GM18517 (cell line): ENCODE measurements at regions not wholly inside any gene's neighbourhood (a gene's known extent, or its start where the extent isn't known, plus 50 kb on each side); places are given as distances from the start of the nearest gene placed in this dataset.
"Not testable (repeated sequence)": the region's sequence is repeated elsewhere in the genome, so short reads cannot be mapped to it uniquely, and the experiment has no call there.

Experiments
- ATAC-seq: cut with Tn5 transposase; IDR thresholded peaks from one replicate; pipeline ENCODE4 v1.9.1; 2021; ENCODE audit warnings: mild to moderate bottlenecking, moderate library complexity; ENCODE audit not compliant: unreplicated experiment

DNA sequence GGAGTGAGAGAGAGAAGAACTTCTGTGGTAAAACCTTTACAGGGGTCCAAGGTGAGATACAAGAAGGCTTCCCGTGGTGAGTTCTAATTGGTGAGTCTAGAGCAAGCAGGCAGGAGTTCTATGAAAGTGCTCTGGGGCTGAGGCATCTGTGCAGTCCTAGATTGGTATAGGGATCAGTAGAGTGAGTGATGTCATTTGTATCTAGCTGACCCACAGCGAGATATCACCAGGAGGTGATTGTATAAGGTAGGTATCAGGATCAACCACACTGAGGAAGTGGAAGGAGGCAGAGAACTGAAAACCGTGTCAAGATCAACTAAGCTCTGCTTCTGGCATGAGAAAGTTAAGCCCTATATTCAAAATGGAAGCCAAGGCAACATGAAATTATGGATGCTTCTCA is 1648.9 kb upstream of the TMEFF2 start:
- no peak for ATAC-seq

- no peak for ATAC-seq
These were observed 1646.8 kb upstream of the TMEFF2 start for GRCh38 chr2:193841384-193842150.

GRCh38 chr2:193837111-193837738 is 1642.5 kb upstream of the TMEFF2 start:
- ATAC-seq: no peak

DNA sequence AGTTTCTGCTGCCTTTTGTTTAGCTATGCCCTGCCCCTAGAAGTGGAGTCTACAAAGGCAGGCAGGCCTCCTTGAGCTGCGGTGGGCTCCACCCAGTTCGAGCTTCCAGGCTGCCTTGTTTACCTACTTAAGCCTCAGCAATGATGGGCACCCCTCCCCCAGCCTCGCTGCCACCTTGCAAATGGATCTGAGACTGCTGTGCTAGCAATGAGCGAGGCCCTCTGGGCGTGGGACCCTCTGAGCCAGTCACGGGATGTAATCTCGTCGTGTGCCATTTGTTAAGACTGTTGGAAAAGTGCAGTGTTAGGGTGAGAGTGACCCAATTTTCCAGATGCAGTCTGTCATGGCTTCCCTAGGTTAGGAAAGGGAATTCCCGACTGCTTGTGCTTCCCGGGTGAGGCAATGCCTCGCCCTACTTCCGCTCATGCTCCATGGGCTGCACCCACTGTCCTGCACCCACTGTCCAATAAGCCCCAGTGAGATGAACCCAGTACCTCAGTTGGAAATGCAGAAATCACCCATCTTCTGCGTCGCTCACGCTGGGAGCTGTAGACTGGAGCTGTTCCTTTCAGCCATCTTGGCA is 1641.8 kb upstream of the TMEFF2 start:
- ATAC-seq: not testable (repeated sequence)

GRCh38 chr2:193833895-193834294 is 1639.2 kb upstream of the TMEFF2 start:
- ATAC-seq: not testable (repeated sequence)

- ATAC-seq: no peak
These were observed 1629.7 kb upstream of the TMEFF2 start for GRCh38 chr2:193824474-193824873.

GRCh38 chr2:193818801-193819499 is 1624.2 kb upstream of the TMEFF2 start:
- ATAC-seq: no peak

DNA sequence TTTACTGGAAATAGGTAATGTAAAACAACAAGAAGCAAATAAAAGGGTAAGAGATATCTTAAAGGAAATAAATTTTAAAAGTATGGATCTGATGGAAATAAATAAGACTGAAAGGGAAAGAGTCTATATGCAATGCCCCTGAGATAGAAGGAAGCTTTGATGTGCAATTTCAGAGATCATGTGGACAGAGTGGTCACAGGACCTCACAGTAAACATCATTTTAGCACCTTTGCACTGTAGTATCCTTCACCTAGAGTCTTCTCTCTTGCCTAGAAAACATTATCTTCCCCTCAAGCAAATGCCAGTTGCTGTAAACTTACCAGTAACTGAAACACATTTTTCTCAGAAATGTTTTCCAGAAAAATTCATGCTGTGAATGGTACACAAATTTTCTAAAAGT is 1621.3 kb upstream of the TMEFF2 start:
- no peak for ATAC-seq

GRCh38 chr2:193810533-193810932 is 1615.8 kb upstream of the TMEFF2 start:
- no peak for ATAC-seq

GRCh38 chr2:193808877-193809276 is 1614.1 kb upstream of the TMEFF2 start:
- no peak for ATAC-seq

DNA sequence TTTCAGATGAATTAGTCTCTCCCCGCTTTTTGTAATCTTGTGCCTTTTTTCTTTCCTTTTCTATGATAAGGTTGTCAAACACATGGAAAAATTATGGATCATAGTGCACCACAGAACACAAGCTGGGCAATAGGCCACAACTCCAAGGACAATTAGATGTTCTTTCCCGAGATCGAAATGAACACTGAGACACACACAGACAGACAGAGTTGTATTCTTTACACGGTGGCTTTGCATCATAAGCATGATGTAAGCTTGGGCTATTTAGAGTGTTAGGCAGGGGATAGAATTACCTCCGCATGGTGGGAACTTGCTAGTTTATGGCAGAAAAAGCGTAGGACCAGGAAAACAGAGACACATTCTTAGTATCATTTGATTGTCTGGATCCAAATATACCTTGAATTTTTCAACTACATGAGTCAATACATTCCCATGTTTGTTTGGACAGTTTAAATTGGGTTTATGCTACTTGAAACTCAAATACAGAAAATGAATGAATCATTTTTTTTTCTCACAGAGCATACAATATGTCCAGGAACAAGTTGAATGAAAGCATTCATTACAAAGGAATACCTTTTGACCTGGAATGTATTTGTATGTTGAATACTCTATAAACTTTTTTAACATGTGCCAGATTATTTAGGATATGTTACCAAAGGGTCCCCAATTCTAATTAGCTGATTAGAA is 1611.5 kb upstream of the TMEFF2 start:
- no peak for ATAC-seq

DNA sequence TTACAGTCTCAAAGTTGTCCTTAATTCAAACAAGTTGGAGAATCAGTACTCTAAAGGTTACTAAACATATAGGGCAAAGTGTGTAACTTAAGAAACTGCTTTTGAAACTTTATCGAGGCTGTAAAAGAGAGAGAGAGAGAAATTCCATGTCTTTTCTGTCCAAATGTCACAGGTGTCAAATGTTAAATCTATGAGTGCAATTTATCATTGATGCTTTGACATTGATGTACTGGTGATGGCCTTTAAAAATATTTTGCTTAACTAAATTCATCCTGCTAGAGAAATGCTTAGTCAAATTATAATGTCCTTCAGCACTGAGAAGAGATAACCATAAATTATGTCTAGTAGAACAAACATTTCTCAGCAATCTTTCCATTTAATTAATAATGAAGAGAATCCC is 1602.1 kb upstream of the TMEFF2 start:
- ATAC-seq: no peak

GRCh38 chr2:193793914-193794313 is 1599.2 kb upstream of the TMEFF2 start:
- no peak for ATAC-seq

DNA sequence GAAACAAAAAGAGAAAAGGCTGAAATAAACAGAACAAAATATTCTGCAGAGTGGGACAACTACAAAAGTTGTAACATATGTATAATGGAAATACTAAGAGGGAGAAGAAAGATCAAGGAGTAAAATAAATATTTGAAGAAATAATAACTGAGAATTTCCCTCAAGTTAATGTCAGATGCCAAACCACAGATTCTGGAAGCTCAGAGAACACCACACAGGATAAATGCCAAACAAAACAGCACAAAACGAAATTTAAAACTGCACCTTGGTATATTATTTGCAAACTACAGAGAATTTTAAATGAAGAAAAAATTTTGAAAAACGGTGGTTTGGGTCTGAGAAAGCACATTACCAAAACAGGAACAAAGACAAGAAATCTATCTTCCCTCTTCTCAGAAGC is 1588.9 kb upstream of the TMEFF2 start:
- ATAC-seq: no peak

DNA sequence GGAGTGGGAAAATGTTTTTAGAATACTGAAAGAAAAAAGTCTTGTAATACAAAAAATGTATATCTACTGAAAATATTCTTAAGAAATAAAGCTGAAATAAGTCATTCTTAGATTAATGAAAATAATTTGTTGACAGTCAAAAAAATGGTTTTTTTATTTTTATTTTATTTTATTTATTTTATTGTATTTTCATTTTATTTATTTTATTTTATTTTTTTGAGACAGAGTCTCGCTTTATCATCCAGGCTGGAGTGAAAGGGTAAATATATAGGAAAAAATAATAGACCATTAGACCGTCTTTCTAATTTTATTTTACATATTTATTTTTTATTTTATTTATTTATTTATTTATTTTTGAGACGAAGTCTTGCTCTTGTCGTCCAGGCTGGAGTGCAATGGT is 1583.6 kb upstream of the TMEFF2 start:
- no peak for ATAC-seq

DNA sequence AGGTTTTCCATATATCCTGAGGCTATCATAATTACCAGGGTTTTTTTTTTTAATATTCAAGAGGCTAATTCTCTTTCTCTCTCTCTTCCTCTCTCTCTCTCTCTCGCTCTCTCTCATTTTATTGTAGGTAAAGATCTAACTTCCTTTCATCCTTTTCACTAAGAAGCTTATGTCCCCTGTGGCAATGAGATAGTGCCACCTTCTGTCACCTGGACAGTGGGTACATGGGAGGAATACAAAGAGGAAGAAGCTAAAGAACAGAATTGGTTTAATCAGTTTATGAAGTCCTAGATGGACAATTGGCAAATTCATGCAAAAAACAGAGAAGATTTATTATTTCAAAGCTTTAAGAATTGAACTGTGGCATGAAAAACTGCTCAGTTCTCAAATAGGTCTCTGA is 1582.3 kb upstream of the TMEFF2 start:
- no peak for ATAC-seq

- no peak for ATAC-seq
These were observed 1579.4 kb upstream of the TMEFF2 start for GRCh38 chr2:193774166-193774565.

DNA sequence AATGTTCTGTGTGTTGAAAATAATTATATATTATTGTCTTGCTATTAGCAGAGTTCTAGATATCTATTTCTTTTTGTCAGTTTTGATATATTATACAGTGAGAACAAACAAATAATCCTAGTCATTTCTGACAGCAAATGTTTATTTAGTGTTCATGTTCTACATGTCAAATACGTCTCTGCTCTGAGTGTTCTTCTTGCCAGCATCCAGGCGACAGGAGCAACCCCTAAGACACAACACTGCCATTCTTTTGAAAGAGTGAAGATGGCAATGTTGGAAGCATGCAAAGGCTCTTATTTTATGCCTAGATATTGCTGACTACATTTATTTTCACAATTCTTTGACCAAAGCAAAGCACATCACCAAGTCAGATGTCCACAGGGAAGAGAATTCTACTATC is 1556.6 kb upstream of the TMEFF2 start:
- no peak for ATAC-seq

DNA sequence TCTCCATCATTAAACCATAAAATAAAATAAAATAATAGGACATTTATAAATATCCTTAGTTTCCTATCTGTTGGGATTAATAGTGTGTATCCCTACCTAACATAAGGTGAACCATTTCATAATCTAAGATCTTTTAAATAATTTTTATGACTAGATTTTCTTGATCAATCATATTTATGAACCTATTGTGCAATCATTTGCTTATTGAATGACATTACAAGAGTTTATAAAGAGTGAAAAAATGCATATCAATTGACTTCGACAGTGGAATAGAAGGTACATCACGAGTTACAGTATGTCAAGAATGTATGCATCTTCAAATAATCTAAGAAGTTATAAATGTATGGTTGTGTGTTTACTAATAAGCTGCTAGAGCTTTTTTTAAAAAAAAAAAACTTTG is 1554.8 kb upstream of the TMEFF2 start:
- no peak for ATAC-seq

- no peak for ATAC-seq
These were observed 1548.4 kb upstream of the TMEFF2 start for GRCh38 chr2:193743089-193743488.

GRCh38 chr2:193738892-193739291 is 1544.2 kb upstream of the TMEFF2 start:
- no peak for ATAC-seq
